Esophagus squamous epithelium (tissue), 4 donors: ENCODE measurements at regions not wholly inside any gene's neighbourhood (a gene's known extent, or its start where the extent isn't known, plus 50 kb on each side); places are given as distances from the start of the nearest gene placed in this dataset.

ENCODE experiments used
- CTCF ChIP-seq, 6 experiments: fragments of 450-650 bp in 4 of 6; fragments of 200-600 bp in 2 of 6; sonication (generic) in 2 of 6; IDR thresholded peaks; one replicate each; pipeline ENCODE4 v1.5.1; 2016 to 2019; ENCODE audit warnings: antibody characterized with exemption in 6 of 6, mild to moderate bottlenecking in 4 of 6, moderate library complexity in 4 of 6
- POLR2A ChIP-seq, 4 donors: fragments of 450-650 bp; IDR thresholded peaks; one replicate each; pipeline ENCODE4 v1.6.1; 2017; ENCODE audit warnings: antibody characterized with exemption in 4 of 4, mild to moderate bottlenecking in 4 of 4, moderate library complexity in 3 of 4

- TF ChIP-seq POLR2A (IDR thresholded peaks at IDR 0.05) (no peak), CTCF (IDR thresholded peaks at IDR 0.05) (no peak)
Observed at GRCh38 chrX:98605941-98606340, 1722.2 kb downstream of the RPA4 start.
